Heart left ventricle (tissue), 16 donors: ENCODE measurements at regions not wholly inside any gene's neighbourhood (a gene's known extent, or its start where the extent isn't known, plus 50 kb on each side); places are given as distances from the start of the nearest gene placed in this dataset.
A peak's percentile ranks its signal among the peaks of the same experiment; 100 is the strongest.

ENCODE experiments used
- ATAC-seq, 4 donors: fragments of 200-7000 bp; cut with Tn5 transposase; one replicate each; pipeline ENCODE4 v1.9.1; 2020 to 2022; ENCODE audit warnings: moderate library complexity in 4 of 4, mild to moderate bottlenecking in 3 of 4, moderate number of reproducible peaks in 1 of 4
- DNase-seq, 5 donors: peaks; one replicate each; pipeline ENCODE4 v3.0.0-alpha.2; 2020
- H3K27ac ChIP-seq, 12 donors: fragments of 200-600 bp; sonication (generic) in 4 of 12; one replicate each; pipeline versions ENCODE4 v1.5.0 to v1.8.0; 2016 to 2022; ENCODE audit warnings: mild to moderate bottlenecking in 2 of 12
- H3K27me3 ChIP-seq, 9 donors: fragments of 200-600 bp; sonication (generic) in 2 of 9; one replicate each; pipeline versions ENCODE4 v1.5.1 to v1.8.0; 2016 to 2022; ENCODE audit warnings: mild to moderate bottlenecking in 3 of 9
- H3K36me3 ChIP-seq, 9 donors: fragments of 200-600 bp; sonication (generic) in 2 of 9; one replicate each; pipeline versions ENCODE4 v1.5.0 to v1.8.0; 2018 to 2022; ENCODE audit warnings: mild to moderate bottlenecking in 2 of 9
- H3K4me1 ChIP-seq, 12 donors: fragments of 200-600 bp; sonication (generic) in 4 of 12; one replicate each; pipeline versions ENCODE4 v1.5.0 to v1.8.0; 2016 to 2022; ENCODE audit warnings: mild to moderate bottlenecking in 3 of 12
- H3K4me3 ChIP-seq, 12 donors: fragments of 200-600 bp; sonication (generic) in 4 of 12; one replicate each; pipeline versions ENCODE4 v1.5.0 to v1.8.0; 2017 to 2022; ENCODE audit warnings: mild to moderate bottlenecking in 9 of 12, moderate library complexity in 4 of 12
- H3K9me3 ChIP-seq, 12 donors: fragments of 200-600 bp; sonication (generic) in 4 of 12; one replicate each; pipeline versions ENCODE4 v1.5.0 to v1.8.0; 2016 to 2022; ENCODE audit warnings: mild to moderate bottlenecking in 1 of 12
- POLR2A ChIP-seq, 2 donors: fragments of 450-650 bp; IDR thresholded peaks; one replicate each; pipeline ENCODE4 v1.6.1; 2017; ENCODE audit warnings: antibody characterized with exemption in 2 of 2, mild to moderate bottlenecking in 2 of 2, moderate library complexity in 2 of 2
- WGBS, 4 donors: extraction: QIAGEN DNeasy Blood & Tissue Kit in 2 of 4; methylation state at CpG; one replicate each; pipeline versions ENCODE4 v1.1.5 to v1.1.7; 2013 to 2018; 5-methylcytosine and 5-hydroxymethylcytosine counted together
- intact Hi-C, 10 donors: fragments of 100-400 bp; cut with DNase I; formaldehyde crosslinking; loops; one replicate each; pipeline versions ENCODE4 v1.11.1 to v1.14.2; 2022
- TF ChIP-seq, protein P1 (sequence below), 12 donors: fragments of 200-600 bp; sonication (generic) in 4 of 12; IDR thresholded peaks; one replicate each; pipeline versions ENCODE4 v1.5.0 to v1.8.0; 2018 to 2022; ENCODE audit warnings: antibody characterized with exemption in 12 of 12, mild to moderate bottlenecking in 5 of 12
- donor health status: ischemic (EF 13 %, LVEDD 7.1; RV severe dilation, severe dysfunction).
- donor health status: healthy with polysubstance abuse.
- donor health status: DM: no; HTN: yes; CAD: no.
- donor health status: DM: no; HTN: no; CAD: no.
- donor health status: ischemic (EF 25% LVEDD 6.9; RV normal size, moderate dysfunction).
- donor health status: ischemic (EF 25% LVEDD 5.7; RV mildly dilated, moderate dysfunction).
- donor health status: healthy.
- donor health status: DM: yes; HTN: yes; CAD: no.
- donor health status: ischemic (EF 35%, LVEDD 5.7; RV mildly dilated, moderate dysfunction).
- donor health status: nonischemic (EF 11% LVEDD 7.7; RV severe dilation, severe dysfunction).
- donor health status: DM: yes; HTN: yes; CAD: no.
- donor health status: PGD.
- donor health status: ischemic (EF 29% LVEDD 5.4; RV normal size, mild dysfunction).
- donor health status: nonischemic (EF 23%, LVEDD 6.1; RV moderate dilation, normal function).

DNA sequence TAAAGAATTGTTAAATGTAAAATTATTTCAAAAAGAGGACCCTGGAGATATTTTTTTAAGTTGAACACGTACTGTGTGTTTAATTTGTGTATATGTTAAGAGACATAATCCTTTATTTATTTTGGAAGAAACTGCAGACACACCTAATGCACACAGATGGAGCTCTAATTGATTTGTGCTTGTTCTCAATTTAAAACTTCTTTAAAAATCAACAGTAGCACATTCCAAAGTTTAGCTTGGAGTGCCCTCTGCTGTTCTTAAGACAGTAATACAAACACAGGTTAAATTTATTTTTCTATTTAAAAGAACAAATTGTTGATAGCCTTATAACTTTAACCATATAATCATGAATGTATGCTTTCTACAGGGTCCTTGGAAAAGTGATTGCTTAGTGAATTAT lies 277.6 kb upstream of the ADAMTS16 start:
- Histone ChIP-seq H3K4me1 (no peaks in the 10 kb centered on the region), H3K9me3 (peaks cover 0 to 7% (median 0%) of the 10 kb centered on the region in 12 donors), H3K4me3 (no peak overlapping the region), H3K36me3 (no peaks in the 10 kb centered on the region), H3K27ac (no peak overlapping the region), H3K27me3 (no peaks in the 10 kb centered on the region)
- no peak for TF ChIP-seq POLR2A (IDR thresholded peaks at IDR 0.05)
- TF ChIP-seq, protein P1, sequence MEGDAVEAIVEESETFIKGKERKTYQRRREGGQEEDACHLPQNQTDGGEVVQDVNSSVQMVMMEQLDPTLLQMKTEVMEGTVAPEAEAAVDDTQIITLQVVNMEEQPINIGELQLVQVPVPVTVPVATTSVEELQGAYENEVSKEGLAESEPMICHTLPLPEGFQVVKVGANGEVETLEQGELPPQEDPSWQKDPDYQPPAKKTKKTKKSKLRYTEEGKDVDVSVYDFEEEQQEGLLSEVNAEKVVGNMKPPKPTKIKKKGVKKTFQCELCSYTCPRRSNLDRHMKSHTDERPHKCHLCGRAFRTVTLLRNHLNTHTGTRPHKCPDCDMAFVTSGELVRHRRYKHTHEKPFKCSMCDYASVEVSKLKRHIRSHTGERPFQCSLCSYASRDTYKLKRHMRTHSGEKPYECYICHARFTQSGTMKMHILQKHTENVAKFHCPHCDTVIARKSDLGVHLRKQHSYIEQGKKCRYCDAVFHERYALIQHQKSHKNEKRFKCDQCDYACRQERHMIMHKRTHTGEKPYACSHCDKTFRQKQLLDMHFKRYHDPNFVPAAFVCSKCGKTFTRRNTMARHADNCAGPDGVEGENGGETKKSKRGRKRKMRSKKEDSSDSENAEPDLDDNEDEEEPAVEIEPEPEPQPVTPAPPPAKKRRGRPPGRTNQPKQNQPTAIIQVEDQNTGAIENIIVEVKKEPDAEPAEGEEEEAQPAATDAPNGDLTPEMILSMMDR (IDR thresholded peaks at IDR 0.05): peak in 11 of 12 donors; percentile 21 to 63 (median 44)
- ATAC-seq (no peak), DNase-seq (no peak)
- 16 to 18% (median 17%) methylated on average over 1 of the region's 1 CpG for WGBS, 4 donors
- intact Hi-C loops: no loop called here

DNA sequence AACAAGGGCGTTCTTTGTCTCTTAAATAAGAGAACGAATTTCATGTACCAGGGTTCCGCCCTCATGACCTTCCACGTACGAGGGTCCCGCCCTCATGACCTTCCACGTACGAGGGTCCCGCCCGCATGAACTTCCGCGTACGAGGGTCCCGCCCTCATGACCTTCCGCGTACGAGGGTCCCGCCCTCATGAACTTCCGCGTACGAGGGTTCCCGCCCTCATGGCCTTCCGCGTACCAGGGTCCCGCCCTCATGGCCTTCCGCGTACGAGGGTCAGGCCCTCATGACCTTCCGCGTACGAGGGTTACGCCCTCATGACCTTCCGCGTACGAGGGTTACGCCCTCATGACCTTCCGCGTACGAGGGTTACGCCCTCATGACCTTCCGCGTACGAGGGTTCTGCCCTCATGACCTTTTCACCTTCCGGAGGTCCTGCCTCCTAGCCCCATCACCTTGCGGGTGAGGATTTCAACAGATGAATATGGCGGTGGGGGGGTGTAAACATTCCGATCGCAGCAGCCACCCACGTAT lies 273.9 kb upstream of the ADAMTS16 start:
- no peak for DNase-seq
- Histone ChIP-seq H3K4me3 (no peak overlapping the region), H3K27me3 (peaks cover 0 to 5% (median 0%) of the 10 kb centered on the region in 9 donors), H3K27ac (no peak overlapping the region), H3K36me3 (no peaks in the 10 kb centered on the region), H3K9me3 (peaks cover 0 to 7% (median 0%) of the 10 kb centered on the region in 12 donors), H3K4me1 (no peaks in the 10 kb centered on the region)
- WGBS, 4 donors: 95 to 96% (median 95%) methylated on average over 49 of the region's 49 CpGs
- ATAC-seq: no peak
- TF ChIP-seq, protein P1 (IDR thresholded peaks at IDR 0.05): no peak
- no peak for TF ChIP-seq POLR2A (IDR thresholded peaks at IDR 0.05)
- intact Hi-C loops: no loop called here

DNA sequence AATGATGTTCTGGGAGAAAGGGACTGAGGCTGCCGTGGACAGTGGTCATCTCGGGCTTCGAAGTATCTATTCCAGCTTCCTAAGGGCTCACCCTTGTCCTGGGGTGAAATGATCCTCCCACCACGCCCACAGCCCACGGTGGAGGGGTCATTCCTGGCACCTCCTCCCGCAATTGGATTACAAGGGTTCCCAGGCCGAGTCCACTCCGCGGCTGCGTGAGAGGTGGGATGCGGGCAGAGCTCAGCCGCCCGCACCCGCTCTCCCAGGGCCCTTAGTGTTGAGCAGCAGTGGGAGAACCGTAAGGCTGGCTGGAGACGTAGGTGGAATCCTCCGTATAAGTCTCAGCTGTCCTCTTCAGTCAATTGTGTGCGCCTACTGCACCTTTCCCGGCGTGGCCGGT lies 273.3 kb upstream of the ADAMTS16 start:
- peaks cover 0 to 7% (median 0%) of the 10 kb centered on the region in 9 donors for H3K27me3 ChIP-seq
- H3K36me3 ChIP-seq: no peaks in the 10 kb centered on the region
- H3K27ac ChIP-seq: no peak overlapping the region
- WGBS, 4 donors: 95 to 98% (median 95%) methylated on average over 17 to 21 of the region's 21 CpGs
- TF ChIP-seq, protein P1 (IDR thresholded peaks at IDR 0.05): no peak
- TF ChIP-seq POLR2A (IDR thresholded peaks at IDR 0.05): no peak
- intact Hi-C loops: no loop called here
- ATAC-seq: no peak
- H3K4me1 ChIP-seq: no peaks in the 10 kb centered on the region
- no peak overlapping the region for H3K4me3 ChIP-seq
- H3K9me3 ChIP-seq: peaks cover 0 to 7% (median 0%) of the 10 kb centered on the region in 12 donors
- DNase-seq: no peak

DNA sequence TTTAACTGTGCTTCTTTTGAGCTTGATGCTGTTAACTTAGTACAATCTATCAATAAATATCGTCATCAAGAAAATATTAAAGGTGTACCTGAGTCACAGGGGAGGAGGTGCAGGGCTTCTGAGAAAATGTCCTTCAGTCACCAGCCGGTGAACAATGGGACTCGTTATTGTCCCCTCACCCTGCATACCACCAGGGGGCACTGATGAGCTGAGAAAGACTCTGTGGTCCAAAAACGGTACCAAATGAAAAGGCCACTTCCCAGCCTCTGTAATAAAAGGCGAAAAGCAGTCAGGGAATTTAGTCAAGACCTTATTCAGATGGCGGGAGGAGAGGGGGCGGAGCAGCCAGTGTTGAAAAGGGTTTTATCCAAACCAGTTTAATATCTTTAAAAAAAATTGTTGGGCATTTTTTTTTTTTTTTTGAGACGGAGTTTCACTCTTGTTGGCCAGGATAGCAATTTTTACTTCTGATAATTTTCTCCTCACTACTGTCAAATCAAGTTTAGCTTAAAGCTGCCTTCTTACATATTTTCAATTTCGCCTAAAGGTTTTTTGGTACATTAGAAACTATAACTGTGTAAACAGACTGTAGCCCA lies 271.9 kb upstream of the ADAMTS16 start:
- DNase-seq (peak in 3 of 5 donors; percentile 33 to 63 (median 43)), ATAC-seq (peak in 1 of 4 donors; percentile 48)
- TF ChIP-seq, protein P1 (IDR thresholded peaks at IDR 0.05): peak; percentile 53 to 78 (median 70)
- no peak for TF ChIP-seq POLR2A (IDR thresholded peaks at IDR 0.05)
- Histone ChIP-seq H3K36me3 (no peaks in the 10 kb centered on the region), H3K4me3 (no peak overlapping the region), H3K27ac (no peak overlapping the region), H3K27me3 (peaks cover 0 to 10% (median 0%) of the 10 kb centered on the region in 9 donors), H3K9me3 (peaks cover 0 to 7% (median 0%) of the 10 kb centered on the region in 12 donors), H3K4me1 (no peaks in the 10 kb centered on the region)
- intact Hi-C loops: no loop called here
- WGBS, 4 donors: 31 to 38% (median 33%) methylated on average over 9 of the region's 9 CpGs
